B cell (primary cell): ENCODE measurements at regions not wholly inside any gene's neighbourhood (a gene's known extent, or its start where the extent isn't known, plus 50 kb on each side); places are given as distances from the start of the nearest gene placed in this dataset.

Source experiments
- ATAC-seq: fragments of 200-7000 bp; cut with Tn5 transposase; one replicate; pipeline ENCODE4 v1.10.0; 2021; ENCODE audit warnings: low read depth, mild to moderate bottlenecking, moderate number of reproducible peaks, moderate library complexity
- CTCF ChIA-PET: fragments of 350-600 bp; sonication (Branson Sonifier 250); formaldehyde crosslinking; loops from one replicate; lab custom pipeline; 2021; ENCODE audit warnings: antibody characterized with exemption, inconsistent platforms; lab: Charles Lee
- POLR2A ChIA-PET: fragments of 350-600 bp; sonication (Branson Sonifier 250); formaldehyde crosslinking; loops from one replicate; lab custom pipeline; 2021; ENCODE audit warnings: antibody characterized with exemption; lab: Charles Lee
- DNase-seq: peaks from one replicate; pipeline ENCODE4 v3.0.0; 2013
- H2AFZ ChIP-seq: 2 replicates; pipeline ENCODE4 v1.6.1; 2012; ENCODE audit warnings: mild to moderate bottlenecking, low read depth, low read length; ENCODE audit not compliant: insufficient read depth, poor library complexity, severe bottlenecking
- H3K27ac ChIP-seq, 2 donors: 1 replicate in 1 of 2; 2 replicates in 1 of 2; pipeline ENCODE4 v1.5.1; 2012 to 2013; ENCODE audit warnings: low read length in 2 of 2, mild to moderate bottlenecking in 2 of 2, moderate library complexity in 1 of 2
- H3K27me3 ChIP-seq, 4 experiments: fragments of 200-600 bp in 1 of 4; sonication (generic) in 1 of 4; replicated peaks in 1 of 4; 1 replicate in 2 of 4; 2 replicates in 2 of 4; pipeline versions ENCODE4 v1.6.1 to v1.7.0; 2013 to 2016; ENCODE audit warnings: low read length in 3 of 4, mild to moderate bottlenecking in 2 of 4, mixed read lengths in 1 of 4, moderate library complexity in 1 of 4; ENCODE audit not compliant: insufficient read depth in 4 of 4, control insufficient read depth in 3 of 4; ENCODE audit errors: control extremely low read depth in 1 of 4
- H3K36me3 ChIP-seq, 2 experiments: replicated peaks in 1 of 2; 1 replicate in 1 of 2; 2 replicates in 1 of 2; pipeline versions ENCODE4 v1.6.1 to v1.7.1; 2013; ENCODE audit warnings: low read length in 1 of 2; ENCODE audit not compliant: insufficient read depth in 2 of 2, control insufficient read depth in 1 of 2; ENCODE audit errors: control extremely low read depth in 1 of 2, extremely low read depth in 1 of 2
- H3K4me1 ChIP-seq, 2 donors: fragments of 200-600 bp in 1 of 2; sonication (generic) in 1 of 2; 1 replicate in 1 of 2; 2 replicates in 1 of 2; pipeline versions ENCODE4 v1.5.1 to v1.6.1; 2013 to 2017; ENCODE audit warnings: low read length in 2 of 2; ENCODE audit not compliant: control insufficient read depth in 2 of 2, insufficient read depth in 2 of 2
- H3K4me2 ChIP-seq: replicated peaks from 2 replicates; pipeline ENCODE3; 2012; ENCODE audit warnings: mild to moderate bottlenecking, low read depth, low read length; ENCODE audit not compliant: poor library complexity, severe bottlenecking
- H3K4me3 ChIP-seq, 5 experiments: fragments of 200-600 bp in 1 of 5; sonication (generic) in 1 of 5; 1 replicate in 3 of 5; 2 replicates in 2 of 5; pipeline versions ENCODE4 v1.5.1 to v1.7.0; 2011 to 2016; ENCODE audit warnings: low read length in 4 of 5, mild to moderate bottlenecking in 4 of 5, low read depth in 2 of 5, control low read depth in 1 of 5, moderate library complexity in 1 of 5; ENCODE audit not compliant: insufficient read depth in 1 of 5; ENCODE audit errors: control extremely low read depth in 1 of 5, extremely low read depth in 1 of 5
- H3K79me2 ChIP-seq: fragments of 200-600 bp; sonication (generic); one replicate; pipeline ENCODE4 v1.6.0; 2016; ENCODE audit warnings: low read length; ENCODE audit not compliant: control insufficient read depth, insufficient read depth
- H3K9ac ChIP-seq: fragments of 200-600 bp; sonication (generic); 2 replicates; pipeline ENCODE4 v1.6.1; 2017; ENCODE audit warnings: mild to moderate bottlenecking, low read length, moderate library complexity
- H3K9me3 ChIP-seq, 3 donors: one replicate each; pipeline versions ENCODE4 v1.6.1 to v1.7.1; 2013; ENCODE audit warnings: low read length in 2 of 3; ENCODE audit not compliant: control insufficient read depth in 2 of 3, insufficient read depth in 1 of 3; ENCODE audit errors: control extremely low read depth in 1 of 3
- H4K20me1 ChIP-seq: 2 replicates; pipeline ENCODE4 v1.6.0; 2012; ENCODE audit warnings: mild to moderate bottlenecking, low read length; ENCODE audit not compliant: insufficient read depth, control insufficient read depth, poor library complexity, severe bottlenecking
- H3K27ac Mint-ChIP-seq: one replicate; pipeline ENCODE4 v1.8.0; 2021; ENCODE audit warnings: mixed read lengths
- H3K27me3 Mint-ChIP-seq: one replicate; pipeline ENCODE4 v1.8.0; 2021; ENCODE audit warnings: mixed read lengths
- H3K4me1 Mint-ChIP-seq: one replicate; pipeline ENCODE4 v1.8.0; 2021; ENCODE audit warnings: mixed read lengths
- H3K4me3 Mint-ChIP-seq: one replicate; pipeline ENCODE4 v1.8.0; 2021; ENCODE audit warnings: mixed read lengths
- H3K9me3 Mint-ChIP-seq: one replicate; pipeline ENCODE4 v1.8.0; 2022; ENCODE audit warnings: mixed read lengths; ENCODE audit not compliant: insufficient read depth
- EZH2 ChIP-seq: IDR thresholded peaks from 2 replicates; pipeline ENCODE4 v1.6.1; 2012; ENCODE audit warnings: borderline replicate concordance, low read depth, mild to moderate bottlenecking, moderate library complexity, low read length; ENCODE audit not compliant: insufficient read depth, poor library complexity, severe bottlenecking
- WGBS: methylation state at CpG from one replicate; pipeline ENCODE4 v1.1.5; 2013; ENCODE audit warnings: missing lambda C conversion rate; ENCODE audit not compliant: insufficient coverage; 5-methylcytosine and 5-hydroxymethylcytosine counted together
- intact Hi-C: fragments of 100-400 bp; cut with micrococcal nuclease; formaldehyde crosslinking; loops from one replicate; pipeline ENCODE4 v1.10.0; 2022
- TF ChIP-seq, protein P1 (sequence below): fragments of 200-600 bp; IDR thresholded peaks from one replicate; pipeline ENCODE4 v1.8.0; 2022; ENCODE audit warnings: antibody characterized with exemption, mild to moderate bottlenecking

DNA sequence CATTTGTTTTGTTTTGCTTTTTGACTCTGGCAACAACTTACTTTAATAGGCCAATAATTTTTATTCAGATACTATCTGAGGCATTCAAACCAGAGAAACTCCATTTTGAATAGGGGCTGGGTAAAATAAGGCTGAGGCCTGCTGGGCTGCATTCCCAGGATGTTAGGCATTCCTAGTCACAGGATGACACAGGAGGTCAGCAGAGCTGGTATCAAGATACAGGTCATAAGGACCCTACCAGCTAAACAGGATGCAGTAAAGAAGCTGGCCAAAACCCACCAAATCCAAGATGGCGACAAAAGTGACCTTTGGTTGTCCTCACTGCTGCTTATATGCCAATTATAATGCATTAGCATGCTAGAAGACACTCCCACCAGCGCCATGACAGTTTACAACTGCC is 102.2 kb upstream of the XPO1 start:
- no peak overlapping the region for H3K27ac Mint-ChIP-seq
- H3K4me1 Mint-ChIP-seq = no peaks in the 10 kb centered on the region
- ATAC-seq = no peak
- intact Hi-C loops = no loop called here
- Histone ChIP-seq H3K9me3 (peaks cover 0 to 1% (median 0%) of the 10 kb centered on the region in 3 donors), H3K9ac (no peak overlapping the region), H3K4me2 (no peak overlapping the region), H3K36me3 (no peaks in the 10 kb centered on the region), H4K20me1 (no peaks in the 10 kb centered on the region), H3K79me2 (no peaks in the 10 kb centered on the region), H3K27ac (no peak overlapping the region), H2AFZ (no peak overlapping the region), H3K4me3 (no peak overlapping the region), H3K4me1 (no peaks in the 10 kb centered on the region), H3K27me3 (no peaks in the 10 kb centered on the region)
- H3K27me3 Mint-ChIP-seq = no peaks in the 10 kb centered on the region
- ChIA-PET POLR2A (no interaction called here), CTCF (interaction anchor here (0.6 kb wide), 1 partner anchor 153 kb away, joined by 4 read pairs; no protein-coding TSS in a partner anchor)
- WGBS = 92% methylated on average over 2 of the region's 2 CpGs
- no peak for DNase-seq
- H3K4me3 Mint-ChIP-seq = no peak overlapping the region
- H3K9me3 Mint-ChIP-seq = no peaks in the 10 kb centered on the region
- TF ChIP-seq, protein P1, sequence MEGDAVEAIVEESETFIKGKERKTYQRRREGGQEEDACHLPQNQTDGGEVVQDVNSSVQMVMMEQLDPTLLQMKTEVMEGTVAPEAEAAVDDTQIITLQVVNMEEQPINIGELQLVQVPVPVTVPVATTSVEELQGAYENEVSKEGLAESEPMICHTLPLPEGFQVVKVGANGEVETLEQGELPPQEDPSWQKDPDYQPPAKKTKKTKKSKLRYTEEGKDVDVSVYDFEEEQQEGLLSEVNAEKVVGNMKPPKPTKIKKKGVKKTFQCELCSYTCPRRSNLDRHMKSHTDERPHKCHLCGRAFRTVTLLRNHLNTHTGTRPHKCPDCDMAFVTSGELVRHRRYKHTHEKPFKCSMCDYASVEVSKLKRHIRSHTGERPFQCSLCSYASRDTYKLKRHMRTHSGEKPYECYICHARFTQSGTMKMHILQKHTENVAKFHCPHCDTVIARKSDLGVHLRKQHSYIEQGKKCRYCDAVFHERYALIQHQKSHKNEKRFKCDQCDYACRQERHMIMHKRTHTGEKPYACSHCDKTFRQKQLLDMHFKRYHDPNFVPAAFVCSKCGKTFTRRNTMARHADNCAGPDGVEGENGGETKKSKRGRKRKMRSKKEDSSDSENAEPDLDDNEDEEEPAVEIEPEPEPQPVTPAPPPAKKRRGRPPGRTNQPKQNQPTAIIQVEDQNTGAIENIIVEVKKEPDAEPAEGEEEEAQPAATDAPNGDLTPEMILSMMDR = no peak
- TF ChIP-seq EZH2 = no peak

DNA sequence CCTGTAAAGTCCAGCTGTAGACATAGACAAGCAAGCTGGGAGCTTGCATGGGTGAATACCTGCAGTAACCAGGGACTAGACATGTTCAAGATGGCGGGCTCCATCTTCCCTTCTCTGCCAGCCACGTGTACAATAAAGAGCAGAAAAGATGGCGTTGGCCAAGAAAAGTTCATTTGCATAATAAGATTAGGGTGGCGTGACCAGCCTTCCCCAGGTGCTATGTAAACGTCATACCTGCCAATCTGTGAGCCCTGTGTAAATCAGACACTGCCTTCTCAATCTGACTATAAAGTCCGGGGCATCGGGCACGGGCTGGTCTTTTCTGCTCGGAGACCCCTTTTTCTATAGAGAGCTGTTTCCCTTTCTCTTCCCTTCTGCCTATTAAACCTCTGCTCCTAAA is 101.6 kb upstream of the XPO1 start:
- POLR2A ChIA-PET = no interaction called here

More for the DNA sequence above, 101.6 kb upstream of the XPO1 start:
- no peaks in the 10 kb centered on the region for H3K9me3 Mint-ChIP-seq
- Histone ChIP-seq H3K9ac (no peak overlapping the region), H3K4me1 (no peaks in the 10 kb centered on the region), H3K9me3 (peaks cover 0 to 1% (median 0%) of the 10 kb centered on the region in 3 donors), H3K27me3 (no peaks in the 10 kb centered on the region), H3K4me2 (no peak overlapping the region), H2AFZ (no peak overlapping the region), H3K79me2 (no peaks in the 10 kb centered on the region), H3K4me3 (no peak overlapping the region), H3K27ac (no peak overlapping the region), H4K20me1 (no peaks in the 10 kb centered on the region), H3K36me3 (no peaks in the 10 kb centered on the region)
- no peak overlapping the region for H3K4me3 Mint-ChIP-seq
- no peaks in the 10 kb centered on the region for H3K27me3 Mint-ChIP-seq
- WGBS = 94% methylated on average over 5 of the region's 9 CpGs
- ATAC-seq (no peak), DNase-seq (peak; percentile 26)
- TF ChIP-seq EZH2 = no peak
- TF ChIP-seq, protein P1 = no peak
- H3K4me1 Mint-ChIP-seq = no peaks in the 10 kb centered on the region
- intact Hi-C loops = no loop called here
- H3K27ac Mint-ChIP-seq = no peak overlapping the region
- CTCF ChIA-PET = interaction anchor here (0.6 kb wide), 1 partner anchor 153 kb away, joined by 4 read pairs; no protein-coding TSS in a partner anchor
